DOHH2 (cell line): ENCODE measurements at regions not wholly inside any gene's neighbourhood (a gene's known extent, or its start where the extent isn't known, plus 50 kb on each side); places are given as distances from the start of the nearest gene placed in this dataset.

Source experiments
- CTCF ChIP-seq: fragments of 200-600 bp; sonication (generic); IDR thresholded peaks from one replicate; pipeline ENCODE4 v1.5.1; 2014; ENCODE audit warnings: antibody characterized with exemption, mild to moderate bottlenecking, low read depth, low read length; ENCODE audit not compliant: poor library complexity, severe bottlenecking
- EZH2phosphoT487 ChIP-seq: fragments of 200-600 bp; sonication (generic); IDR thresholded peaks from 2 replicates; pipeline ENCODE4 v1.6.1; 2017; ENCODE audit warnings: borderline replicate concordance, mild to moderate bottlenecking, antibody characterized with exemption, low read length, moderate library complexity, mixed read lengths

GRCh38 chr11:92642177-92642931 lies 327.1 kb upstream of the MTNR1B start:
- TF ChIP-seq CTCF (no peak), EZH2phosphoT487 (no peak)
